GM23248 (cell line): ENCODE measurements at regions not wholly inside any gene's neighbourhood (a gene's known extent, or its start where the extent isn't known, plus 50 kb on each side); places are given as distances from the start of the nearest gene placed in this dataset.

Experiments
- EZH2 ChIP-seq: fragments of 200-600 bp; sonication (generic); IDR thresholded peaks from 2 replicates; pipeline ENCODE4 v1.6.1; 2018; ENCODE audit warnings: antibody characterized with exemption, mild to moderate bottlenecking; ENCODE audit not compliant: insufficient read depth, poor library complexity, severe bottlenecking
- EZH2phosphoT487 ChIP-seq: fragments of 200-600 bp; sonication (generic); IDR thresholded peaks from 2 replicates; pipeline ENCODE4 v1.6.1; 2018; ENCODE audit warnings: antibody characterized with exemption, moderate library complexity, mild to moderate bottlenecking, low read depth; ENCODE audit not compliant: insufficient read depth

- TF ChIP-seq EZH2 (no peak), EZH2phosphoT487 (no peak)
Observed at GRCh38 chr2:223176970-223177369, 125.0 kb downstream of the KCNE4 start.
